HG03558 (cell line): ENCODE measurements at regions not wholly inside any gene's neighbourhood (a gene's known extent, or its start where the extent isn't known, plus 50 kb on each side); places are given as distances from the start of the nearest gene placed in this dataset.
A peak's percentile ranks its signal among the peaks of the same experiment; 100 is the strongest.

Source experiments
- ATAC-seq: cut with Tn5 transposase; IDR thresholded peaks from one replicate; pipeline ENCODE4 v1.9.1; 2021; ENCODE audit warnings: moderate number of reproducible peaks; ENCODE audit not compliant: unreplicated experiment; ENCODE audit errors: extremely low read depth

- ATAC-seq = no peak
Measured at GRCh38 chr1:61533546-61533945, 191.4 kb downstream of the TM2D1 start.

DNA sequence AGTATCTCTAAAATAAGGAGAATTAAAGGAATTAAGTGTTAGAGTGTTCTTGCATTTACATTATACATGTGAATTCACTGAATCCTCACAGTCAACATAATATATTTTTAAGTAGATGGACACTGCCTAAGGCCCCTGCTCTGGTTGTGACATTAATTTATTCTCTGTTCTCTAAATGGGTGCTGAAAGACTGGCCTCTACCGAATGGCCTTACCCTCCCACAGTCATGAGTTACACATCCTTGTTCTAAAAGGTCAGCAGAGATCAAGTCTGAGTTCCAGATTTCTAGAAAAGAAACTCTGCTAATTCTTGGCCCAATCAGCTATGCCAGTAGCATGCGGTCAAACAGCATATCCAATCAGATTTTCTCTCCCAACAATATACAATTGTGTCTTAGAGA, 193.2 kb downstream of the TM2D1 start:
- no peak for ATAC-seq

GRCh38 chr1:61523893-61524605, 200.9 kb downstream of the TM2D1 start:
- ATAC-seq = no peak

- no peak for ATAC-seq
Measured at GRCh38 chr1:61523229-61523628, 201.7 kb downstream of the TM2D1 start.

- ATAC-seq = no peak
Measured at GRCh38 chr1:61520401-61520800, 204.5 kb downstream of the TM2D1 start.

DNA sequence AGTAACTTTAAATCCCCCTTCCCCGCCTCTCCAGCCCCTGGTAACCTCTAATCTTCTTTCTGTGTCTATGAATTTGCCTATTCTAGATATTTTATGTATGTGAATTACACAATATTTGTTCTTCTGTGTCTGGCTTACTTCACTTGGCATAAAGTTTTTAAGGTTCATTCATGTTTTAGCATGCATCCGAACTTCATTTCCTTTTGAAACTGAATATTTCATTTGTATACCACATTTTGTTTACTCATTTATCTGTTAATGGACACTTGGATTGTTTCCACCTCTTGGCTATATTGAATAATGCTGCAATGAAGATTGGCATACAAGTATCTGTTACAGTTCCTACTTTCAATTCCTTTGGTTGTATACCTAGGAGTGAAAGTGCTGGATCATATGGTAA, 205.3 kb downstream of the TM2D1 start:
- no peak for ATAC-seq

GRCh38 chr1:61518670-61519400, 206.1 kb downstream of the TM2D1 start:
- ATAC-seq = peak; percentile 84

- ATAC-seq = no peak
Measured at GRCh38 chr1:61517345-61517744, 207.6 kb downstream of the TM2D1 start.

GRCh38 chr1:61515096-61515495, 209.8 kb downstream of the TM2D1 start:
- ATAC-seq = no peak
